Muscle of arm (tissue), 1 donor: ENCODE measurements at regions not wholly inside any gene's neighbourhood (a gene's known extent, or its start where the extent isn't known, plus 50 kb on each side); places are given as distances from the start of the nearest gene placed in this dataset.

Experiments
- DNase-seq: peaks from one replicate; pipeline ENCODE4 v3.0.0-alpha.2; 2013

DNA sequence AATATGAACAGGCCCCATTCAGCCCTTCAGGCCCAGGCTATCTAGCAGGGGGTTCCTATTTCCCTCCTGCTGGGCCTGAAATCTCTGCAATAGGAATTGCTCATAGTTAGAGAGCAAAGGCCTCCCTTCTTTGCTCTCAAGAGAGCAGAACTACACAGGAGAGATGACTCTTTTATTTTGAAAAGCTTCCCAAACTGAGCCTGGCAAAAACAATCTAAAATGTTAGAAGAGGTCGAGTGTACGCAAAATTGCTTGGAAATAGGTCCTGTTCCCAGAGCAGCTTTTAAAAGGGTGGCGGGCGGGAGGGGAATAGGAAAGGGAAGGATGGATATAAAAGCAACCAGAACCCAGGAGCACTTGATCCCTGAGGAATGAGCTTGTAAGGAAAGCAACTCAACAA lies 68.4 kb upstream of the APCDD1 start:
- no peak for DNase-seq

DNA sequence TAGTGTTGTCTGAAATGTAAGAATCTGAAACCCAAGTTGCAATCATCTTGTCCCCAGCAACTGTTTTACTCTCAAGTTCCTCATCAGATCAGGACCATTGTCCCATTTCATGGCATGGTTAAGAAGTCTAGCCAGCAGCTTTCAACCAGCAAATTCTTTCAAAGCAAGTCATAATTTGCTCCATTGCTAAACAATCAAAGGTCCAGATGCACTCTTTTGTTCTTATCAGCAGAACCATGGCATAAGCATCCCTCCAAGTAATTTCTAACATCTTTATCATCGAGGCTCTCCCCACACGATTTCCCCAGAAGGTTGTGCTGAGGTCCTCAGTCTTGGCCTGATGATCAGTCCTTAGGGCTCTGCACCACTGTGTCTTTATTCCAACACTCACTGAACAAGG lies 67.5 kb upstream of the APCDD1 start:
- DNase-seq: no peak

DNA sequence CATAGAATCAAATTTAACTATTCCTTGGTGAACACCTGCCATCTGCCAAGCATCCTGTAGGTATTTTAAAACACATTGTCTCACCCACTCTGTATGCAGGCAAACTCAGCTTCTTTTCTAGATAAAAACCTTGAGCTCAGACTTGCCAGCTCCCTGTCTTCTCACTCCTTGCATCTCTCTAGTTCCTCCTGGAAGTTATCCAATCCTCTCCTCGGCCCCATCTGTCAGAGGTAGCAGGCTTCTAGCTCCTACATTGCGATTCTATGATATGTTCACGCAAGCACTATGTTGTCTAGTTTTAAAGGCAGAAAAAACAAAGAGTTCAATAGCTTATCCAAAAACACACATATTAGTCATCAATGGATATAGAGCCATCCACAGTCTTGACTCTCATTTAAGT lies 67.0 kb upstream of the APCDD1 start:
- no peak for DNase-seq

DNA sequence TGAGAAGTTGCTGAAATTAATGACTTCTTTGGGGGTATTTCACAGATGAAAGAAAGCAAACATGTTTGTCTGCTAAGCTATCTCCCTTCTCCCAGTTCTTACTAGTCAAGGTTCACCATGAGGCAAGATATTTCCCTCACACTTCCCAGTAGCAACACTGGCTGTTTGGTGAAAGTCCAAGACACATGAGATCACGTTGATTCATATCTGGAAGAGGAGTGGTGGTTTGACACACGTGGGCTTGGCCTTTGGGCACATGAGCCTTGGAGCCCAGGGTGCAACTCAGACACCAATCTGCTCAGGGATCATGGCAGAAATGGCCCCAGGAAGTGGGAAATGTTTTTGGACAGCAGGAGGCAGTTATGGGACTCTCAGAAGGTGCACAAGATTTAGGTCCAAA lies 66.1 kb upstream of the APCDD1 start:
- no peak for DNase-seq

DNA sequence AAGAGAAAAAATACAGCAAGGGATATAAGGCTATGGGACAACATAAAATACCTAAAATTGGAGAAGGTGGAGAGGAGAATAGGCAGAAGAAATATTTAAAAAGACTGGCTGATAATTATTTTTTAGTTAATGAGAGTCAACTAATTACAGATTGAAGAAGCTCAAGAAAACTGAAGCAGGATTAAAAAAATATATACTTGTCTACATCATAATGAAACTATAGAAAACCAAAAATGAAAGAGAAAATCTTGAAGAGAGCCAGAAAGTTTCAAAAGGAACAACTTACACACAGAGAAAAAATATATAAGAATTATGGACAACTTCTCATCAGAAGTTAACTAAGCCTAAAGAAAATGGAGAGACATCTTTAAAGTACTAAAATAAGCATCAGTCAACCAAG lies 62.9 kb upstream of the APCDD1 start:
- DNase-seq: no peak

DNA sequence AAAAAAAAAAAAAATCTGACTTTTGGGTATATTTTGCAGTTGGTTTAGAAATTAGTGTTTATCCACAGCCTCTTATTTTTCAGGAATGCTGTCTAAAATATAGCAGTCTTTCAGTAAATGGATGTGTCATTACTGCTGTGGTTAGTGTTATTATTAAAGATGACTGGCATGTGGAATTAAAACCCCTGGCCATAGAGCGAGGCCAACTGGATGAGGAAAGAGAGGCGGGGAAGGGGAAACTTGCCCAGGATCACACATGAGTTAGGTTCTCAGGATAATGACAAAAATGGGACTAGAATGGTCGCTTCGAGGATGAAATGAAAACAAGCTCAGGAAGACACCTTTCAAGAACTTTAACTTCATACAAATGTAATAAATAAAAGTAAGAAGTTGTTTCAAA lies 57.4 kb upstream of the APCDD1 start:
- no peak for DNase-seq

DNA sequence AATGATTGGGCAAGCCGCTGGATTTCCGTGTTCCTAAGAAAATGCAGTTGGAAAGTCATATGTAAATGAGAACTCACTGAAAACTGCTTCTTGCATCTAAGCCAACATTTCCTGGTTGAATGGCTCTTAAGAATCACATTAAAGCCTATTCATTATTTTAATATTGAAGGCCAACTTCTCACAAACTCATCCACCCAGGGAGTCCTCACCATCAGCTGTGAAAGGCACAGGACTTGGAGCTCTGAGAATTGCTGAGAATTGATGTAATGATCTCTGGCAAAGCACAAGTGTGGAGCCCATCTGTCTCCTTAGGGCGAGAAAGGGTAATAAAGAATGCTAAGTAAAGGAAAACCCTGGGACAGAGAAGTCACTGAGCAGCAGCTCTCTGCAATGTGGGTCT lies 55.9 kb upstream of the APCDD1 start:
- no peak for DNase-seq

DNA sequence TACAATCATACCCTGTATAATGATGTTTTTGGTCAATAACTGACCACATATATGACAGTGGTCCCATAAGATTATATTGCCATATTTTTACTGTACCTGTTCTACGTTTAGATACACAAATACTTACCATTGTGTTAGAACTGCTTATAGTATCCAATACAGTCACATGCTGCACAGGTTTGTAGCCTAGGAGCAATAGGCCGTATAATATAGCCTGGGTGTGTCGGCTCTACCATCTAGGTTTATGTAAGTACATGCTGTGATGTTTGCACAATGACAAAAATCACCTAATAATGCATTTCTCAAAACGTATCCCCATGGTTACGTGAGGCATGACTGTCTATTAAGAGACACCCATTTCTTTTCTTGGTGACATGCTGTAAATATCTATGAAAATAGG lies 55.0 kb upstream of the APCDD1 start:
- no peak for DNase-seq

DNA sequence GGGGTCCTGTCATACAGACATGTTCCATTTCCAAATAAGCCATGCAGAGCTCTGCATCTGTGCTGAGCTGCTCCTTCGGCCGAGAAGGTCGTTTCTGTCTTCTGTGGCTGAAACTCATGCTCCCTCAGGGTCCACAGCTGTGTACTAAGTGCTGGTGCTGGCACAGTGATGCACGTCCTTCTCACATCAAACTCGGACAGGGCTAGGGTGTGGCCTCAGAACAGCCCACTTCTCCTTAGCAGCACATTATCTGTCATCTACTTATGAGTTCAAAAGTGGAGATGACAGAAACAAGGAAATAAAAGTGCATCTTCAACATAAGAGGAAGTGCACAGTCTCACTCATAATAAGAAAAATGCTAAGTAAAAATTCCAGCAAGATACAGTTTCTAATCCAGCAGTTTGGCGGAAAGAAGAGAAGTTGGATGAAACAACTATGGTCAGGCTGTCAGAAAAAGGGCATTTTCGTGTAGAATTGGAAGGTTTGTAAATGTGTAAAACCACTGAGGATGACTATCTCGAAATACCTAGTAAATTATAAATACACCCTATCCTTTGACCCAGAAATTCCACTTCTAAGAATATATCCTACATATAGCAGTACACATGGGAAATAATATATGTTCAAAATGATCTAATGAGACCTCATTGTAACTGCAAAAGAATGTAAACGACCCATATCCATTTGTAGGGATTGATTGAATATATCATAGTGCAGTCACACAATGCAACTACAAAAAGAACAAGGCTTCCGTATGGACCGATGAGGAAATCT lies 53.7 kb upstream of the APCDD1 start:
- DNase-seq: no peak

DNA sequence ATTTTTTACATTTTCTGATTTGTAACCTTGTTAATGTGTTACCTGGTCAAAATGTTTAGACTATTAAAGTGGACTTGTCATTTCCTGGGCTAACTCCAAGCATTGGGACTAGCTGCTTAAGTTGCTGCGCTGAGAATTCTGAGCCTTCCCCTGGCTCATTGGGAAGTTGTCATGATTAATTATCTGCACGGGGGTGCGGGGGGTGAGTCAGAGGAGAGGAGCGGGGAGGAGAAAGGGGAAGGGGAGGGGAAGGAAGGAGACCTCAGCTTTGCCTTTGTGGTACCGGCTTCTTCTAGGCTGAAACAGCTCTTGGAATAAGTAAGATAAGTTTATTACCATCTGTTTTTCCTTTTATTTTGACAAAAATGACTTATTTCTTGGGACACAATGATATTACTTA lies 52.9 kb upstream of the APCDD1 start:
- DNase-seq: no peak

DNA sequence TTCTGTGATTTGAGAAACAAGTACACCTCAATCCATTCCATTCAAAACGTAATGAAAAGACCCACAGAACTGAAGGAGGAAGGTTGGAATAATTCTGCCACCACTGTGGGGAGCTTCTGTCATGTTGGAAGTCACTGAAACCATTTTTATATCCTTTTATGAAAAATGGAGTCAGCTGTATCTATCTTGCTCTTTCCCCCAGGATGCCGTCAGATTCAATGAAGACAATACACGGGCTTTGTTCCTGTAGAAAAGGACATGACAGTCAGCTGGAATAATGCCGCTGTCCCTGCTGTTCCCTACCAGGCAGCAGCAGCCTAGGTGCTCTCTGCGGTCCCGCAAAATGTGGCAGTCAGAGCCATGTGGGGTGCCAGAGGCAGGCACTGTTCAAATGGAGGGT lies 52.5 kb upstream of the APCDD1 start:
- DNase-seq: no peak

DNA sequence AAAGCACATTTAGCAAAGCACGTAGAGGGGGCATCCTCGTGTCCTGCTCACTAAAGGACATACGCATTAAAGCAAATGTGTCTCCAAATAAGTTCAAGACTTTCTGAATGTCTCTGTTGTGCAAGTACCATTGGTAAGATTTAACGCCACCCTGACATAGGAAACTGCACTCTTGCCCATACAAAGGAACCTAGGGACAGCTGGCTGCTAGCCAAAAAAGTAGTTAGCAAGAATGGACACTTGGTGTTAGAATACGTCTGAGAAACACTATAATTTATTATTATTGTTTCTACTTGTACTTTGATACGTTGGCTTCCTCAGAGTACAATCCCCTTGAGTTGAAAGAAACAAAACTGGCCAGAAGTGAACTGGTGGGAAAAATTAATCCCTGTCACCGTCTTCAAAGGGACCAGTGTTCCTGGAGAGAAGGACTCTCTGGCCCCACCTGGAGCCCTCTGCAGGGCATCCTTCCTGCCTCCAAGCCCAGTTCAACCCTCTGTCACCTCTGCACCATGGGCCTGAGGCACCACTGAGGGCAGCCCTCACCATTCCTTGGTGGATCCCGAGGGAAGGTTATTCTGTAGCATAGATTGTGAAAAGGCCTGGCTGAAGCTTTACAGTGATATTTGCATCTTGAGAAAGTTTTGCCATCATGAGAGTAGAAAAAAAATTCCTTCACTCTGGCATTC lies 51.4 kb upstream of the APCDD1 start:
- no peak for DNase-seq

DNA sequence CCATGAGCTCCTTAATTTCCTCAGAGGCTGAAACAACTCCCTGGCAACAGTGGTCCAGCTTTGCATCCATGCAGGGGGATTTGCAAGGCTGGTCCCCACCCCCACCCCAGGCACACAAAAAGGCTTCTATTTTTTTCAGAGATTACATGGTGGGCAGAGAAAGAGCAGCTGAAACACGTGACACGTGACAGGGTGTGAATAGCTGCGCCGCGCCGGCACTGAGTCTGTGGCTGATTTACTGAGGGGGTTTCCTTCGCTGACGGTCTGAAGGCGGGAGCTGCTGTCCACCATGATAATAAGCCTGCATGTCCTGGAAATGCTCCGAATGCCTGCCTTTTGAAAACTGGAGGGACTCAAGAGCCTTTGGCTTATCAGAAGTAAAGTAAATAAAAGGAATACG lies 50.7 kb upstream of the APCDD1 start:
- no peak for DNase-seq

DNA sequence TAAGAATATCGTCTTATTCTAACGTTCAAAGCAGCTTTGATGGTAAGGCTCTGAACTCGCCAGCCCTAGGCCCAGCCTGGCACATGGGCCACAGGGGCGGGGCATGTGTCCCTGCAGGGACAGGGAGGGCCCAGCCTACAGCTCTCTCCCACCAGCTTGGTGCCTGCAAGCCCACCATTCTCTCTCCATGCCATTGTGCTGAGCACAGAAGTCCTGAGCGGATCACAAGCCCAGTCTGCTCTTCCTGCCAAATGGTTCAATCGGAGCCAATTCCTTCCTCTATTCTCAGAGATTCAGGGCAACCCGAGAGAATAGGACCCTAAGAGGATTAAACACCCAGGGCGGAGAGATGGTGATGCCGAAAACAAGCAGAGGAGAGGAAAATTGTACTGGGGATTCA lies 50.3 kb upstream of the APCDD1 start:
- DNase-seq: no peak
